Spleen (tissue), 11 donors: ENCODE measurements at regions not wholly inside any gene's neighbourhood (a gene's known extent, or its start where the extent isn't known, plus 50 kb on each side); places are given as distances from the start of the nearest gene placed in this dataset.

Source experiments
- DNase-seq: peaks from one replicate; pipeline ENCODE4 v3.0.0-alpha.2; 2020
- H3K27ac ChIP-seq, 8 donors: fragments of 200-600 bp; sonication (generic) in 7 of 8; 1 replicate in 4 of 8; 2 replicates in 4 of 8; pipeline versions ENCODE4 v1.5.0 to v1.8.0; 2016 to 2021; ENCODE audit warnings: inconsistent platforms in 4 of 8, mild to moderate bottlenecking in 4 of 8, moderate library complexity in 1 of 8
- H3K27me3 ChIP-seq, 7 donors: fragments of 200-600 bp; sonication (generic) in 6 of 7; replicated peaks in 1 of 7; 1 replicate in 4 of 7; 2 replicates in 3 of 7; pipeline versions ENCODE4 v1.5.0 to v1.8.0; 2016 to 2021; ENCODE audit warnings: inconsistent platforms in 3 of 7, mild to moderate bottlenecking in 1 of 7
- H3K36me3 ChIP-seq, 6 donors: fragments of 200-600 bp; sonication (generic) in 5 of 6; 1 replicate in 4 of 6; 2 replicates in 2 of 6; pipeline versions ENCODE4 v1.5.0 to v1.8.0; 2016 to 2021; ENCODE audit warnings: inconsistent platforms in 2 of 6
- H3K4me1 ChIP-seq, 6 donors: fragments of 200-600 bp; sonication (generic) in 5 of 6; 1 replicate in 3 of 6; 2 replicates in 3 of 6; pipeline versions ENCODE4 v1.5.0 to v1.8.0; 2016 to 2021; ENCODE audit warnings: inconsistent platforms in 3 of 6
- H3K4me3 ChIP-seq, 8 donors: fragments of 200-600 bp; sonication (generic) in 7 of 8; 1 replicate in 4 of 8; 2 replicates in 4 of 8; pipeline versions ENCODE4 v1.5.0 to v1.8.0; 2016 to 2021; ENCODE audit warnings: inconsistent platforms in 4 of 8, mild to moderate bottlenecking in 4 of 8, moderate library complexity in 2 of 8
- H3K9me3 ChIP-seq, 8 donors: fragments of 200-600 bp; sonication (generic) in 7 of 8; 1 replicate in 4 of 8; 2 replicates in 4 of 8; pipeline versions ENCODE4 v1.5.0 to v1.8.0; 2016 to 2021; ENCODE audit warnings: inconsistent platforms in 4 of 8
- POLR2A ChIP-seq, 3 donors: fragments of 450-650 bp; IDR thresholded peaks; one replicate each; pipeline ENCODE4 v1.5.1; 2017; ENCODE audit warnings: antibody characterized with exemption in 3 of 3, mild to moderate bottlenecking in 1 of 3
- POLR2AphosphoS5 ChIP-seq, 3 donors: sonication (generic); formaldehyde crosslinking; IDR thresholded peaks; one replicate each; pipeline ENCODE4 v1.5.1; 2017; ENCODE audit warnings: antibody characterized with exemption in 3 of 3
- WGBS, 5 donors: extraction: QIAGEN DNeasy Blood & Tissue Kit in 3 of 5; methylation state at CpG; one replicate each; pipeline versions ENCODE4 v1.1.5 to v1.1.7; 2013 to 2018; 5-methylcytosine and 5-hydroxymethylcytosine counted together
- intact Hi-C: fragments of 100-400 bp; cut with DNase I; formaldehyde crosslinking; loops from one replicate; pipeline ENCODE4 v1.15.0; 2023; ENCODE audit warnings: low total_unique reads
- TF ChIP-seq, protein P1 (sequence below), 11 experiments: fragments of 200-600 bp in 7 of 11; fragments of 450-650 bp in 4 of 11; sonication (generic) in 4 of 11; IDR thresholded peaks in 8 of 11; conservative IDR thresholded peaks in 3 of 11; 1 replicate in 7 of 11; 2 replicates in 4 of 11; pipeline versions ENCODE4 v1.4.0 to v1.8.0; 2016 to 2021; ENCODE audit warnings: antibody characterized with exemption in 11 of 11, inconsistent platforms in 4 of 11, mild to moderate bottlenecking in 1 of 11
- donor health status: healthy with polysubstance abuse.
- donor health status: DM: no; HTN: no; CAD: no; lungs with moderate emphysema.
- donor health status: DM: no; HTN: no; CAD: no.
- donor health status: Bipolar disorder and iron deficiency.
- donor health status: healthy.
- donor health status: DM: no; HTN: no; CAD: no.
- donor health status: DM: yes; HTN: yes; CAD: no.

- no peaks in the 10 kb centered on the region for H3K9me3 ChIP-seq
- intact Hi-C loops = no loop called here
- H3K4me1 ChIP-seq = no peaks in the 10 kb centered on the region
- H3K4me3 ChIP-seq = no peak overlapping the region
- TF ChIP-seq POLR2A (IDR thresholded peaks at IDR 0.05) (no peak), POLR2AphosphoS5 (IDR thresholded peaks at IDR 0.05) (no peak)
- TF ChIP-seq, protein P1, sequence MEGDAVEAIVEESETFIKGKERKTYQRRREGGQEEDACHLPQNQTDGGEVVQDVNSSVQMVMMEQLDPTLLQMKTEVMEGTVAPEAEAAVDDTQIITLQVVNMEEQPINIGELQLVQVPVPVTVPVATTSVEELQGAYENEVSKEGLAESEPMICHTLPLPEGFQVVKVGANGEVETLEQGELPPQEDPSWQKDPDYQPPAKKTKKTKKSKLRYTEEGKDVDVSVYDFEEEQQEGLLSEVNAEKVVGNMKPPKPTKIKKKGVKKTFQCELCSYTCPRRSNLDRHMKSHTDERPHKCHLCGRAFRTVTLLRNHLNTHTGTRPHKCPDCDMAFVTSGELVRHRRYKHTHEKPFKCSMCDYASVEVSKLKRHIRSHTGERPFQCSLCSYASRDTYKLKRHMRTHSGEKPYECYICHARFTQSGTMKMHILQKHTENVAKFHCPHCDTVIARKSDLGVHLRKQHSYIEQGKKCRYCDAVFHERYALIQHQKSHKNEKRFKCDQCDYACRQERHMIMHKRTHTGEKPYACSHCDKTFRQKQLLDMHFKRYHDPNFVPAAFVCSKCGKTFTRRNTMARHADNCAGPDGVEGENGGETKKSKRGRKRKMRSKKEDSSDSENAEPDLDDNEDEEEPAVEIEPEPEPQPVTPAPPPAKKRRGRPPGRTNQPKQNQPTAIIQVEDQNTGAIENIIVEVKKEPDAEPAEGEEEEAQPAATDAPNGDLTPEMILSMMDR (IDR thresholded peaks at IDR 0.05 in 8 of 11, conservative IDR thresholded peaks at IDR 0.05 in 3 of 11) = no peak
- 67 to 81% (median 78%) methylated on average over 4 of the region's 4 CpGs for WGBS, 5 donors
- no peak overlapping the region for H3K27ac ChIP-seq
- no peaks in the 10 kb centered on the region for H3K36me3 ChIP-seq
- DNase-seq = no peak
- H3K27me3 ChIP-seq = peaks cover 0 to 32% (median 0%) of the 10 kb centered on the region in 7 donors
These were observed 78.3 kb upstream of the SRSF6 start for GRCh38 chr20:43379239-43379917.

DNA sequence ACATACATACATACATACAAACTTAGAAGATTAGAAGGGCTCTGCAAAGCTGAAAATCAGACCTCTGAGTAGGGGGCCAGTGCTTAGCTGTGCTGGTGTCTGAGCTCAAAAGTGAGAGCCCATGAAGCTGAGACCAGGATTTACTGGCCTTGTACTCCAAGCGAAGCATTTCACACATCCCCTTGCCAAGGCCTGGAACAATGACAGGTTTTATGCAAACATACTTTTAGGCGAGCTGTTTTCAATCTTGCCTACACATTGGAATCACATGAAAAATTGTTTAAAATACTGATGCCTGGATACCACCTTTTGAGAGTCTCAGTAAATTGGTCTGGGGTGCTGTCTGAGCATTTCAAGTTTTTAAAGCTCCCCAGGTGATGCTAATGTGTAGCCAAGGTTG, 80.9 kb upstream of the SRSF6 start:
- H3K36me3 ChIP-seq = no peaks in the 10 kb centered on the region
- intact Hi-C loops = no loop called here
- no peaks in the 10 kb centered on the region for H3K9me3 ChIP-seq
- H3K27me3 ChIP-seq = peaks cover 0 to 22% (median 0%) of the 10 kb centered on the region in 7 donors
- no peaks in the 10 kb centered on the region for H3K4me1 ChIP-seq
- no peak for DNase-seq
- H3K27ac ChIP-seq = no peak overlapping the region
- no peak overlapping the region for H3K4me3 ChIP-seq
- 77 to 90% (median 86%) methylated on average over 2 of the region's 2 CpGs for WGBS, 5 donors
- TF ChIP-seq, protein P1 (IDR thresholded peaks at IDR 0.05 in 8 of 11, conservative IDR thresholded peaks at IDR 0.05 in 3 of 11) = no peak
- TF ChIP-seq POLR2A (IDR thresholded peaks at IDR 0.05) = no peak
- TF ChIP-seq POLR2AphosphoS5 (IDR thresholded peaks at IDR 0.05) = no peak

DNA sequence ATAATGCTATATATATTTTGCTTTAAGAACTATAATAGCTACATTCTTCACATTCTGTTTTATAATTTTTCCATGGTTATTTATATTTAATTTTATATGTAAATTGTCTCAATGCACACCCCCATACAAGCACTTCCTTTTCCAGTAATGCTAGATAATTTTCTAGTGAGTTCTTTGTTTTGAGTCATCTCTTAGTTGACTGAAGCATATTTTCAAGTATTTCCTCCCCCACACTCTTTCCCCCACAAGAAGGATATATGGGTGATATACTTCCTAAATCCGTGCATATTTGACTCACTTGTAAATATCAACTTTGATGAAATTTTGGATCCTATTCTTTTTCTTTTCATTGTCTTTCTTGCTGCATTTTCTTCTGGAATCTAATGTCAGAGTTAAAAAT, 82.1 kb upstream of the SRSF6 start:
- WGBS, 5 donors = 22 to 42% (median 39%) methylated on average over 1 of the region's 1 CpG
- intact Hi-C loops = no loop called here
- H3K27me3 ChIP-seq = peaks cover 0 to 22% (median 0%) of the 10 kb centered on the region in 7 donors
- TF ChIP-seq POLR2A (IDR thresholded peaks at IDR 0.05) (no peak), POLR2AphosphoS5 (IDR thresholded peaks at IDR 0.05) (no peak)
- TF ChIP-seq, protein P1 (IDR thresholded peaks at IDR 0.05 in 8 of 11, conservative IDR thresholded peaks at IDR 0.05 in 3 of 11) = no peak
- H3K27ac ChIP-seq = no peak overlapping the region
- no peaks in the 10 kb centered on the region for H3K36me3 ChIP-seq
- no peaks in the 10 kb centered on the region for H3K9me3 ChIP-seq
- H3K4me3 ChIP-seq = no peak overlapping the region
- no peaks in the 10 kb centered on the region for H3K4me1 ChIP-seq
- no peak for DNase-seq

- TF ChIP-seq POLR2A (IDR thresholded peaks at IDR 0.05) = no peak
- TF ChIP-seq, protein P1 (IDR thresholded peaks at IDR 0.05 in 8 of 11, conservative IDR thresholded peaks at IDR 0.05 in 3 of 11) = no peak
- TF ChIP-seq POLR2AphosphoS5 (IDR thresholded peaks at IDR 0.05) = no peak
- H3K27ac ChIP-seq = no peak overlapping the region
- 56 to 83% (median 74%) methylated on average over 5 of the region's 5 CpGs for WGBS, 5 donors
- H3K4me3 ChIP-seq = no peak overlapping the region
- no peaks in the 10 kb centered on the region for H3K36me3 ChIP-seq
- intact Hi-C loops = no loop called here
- H3K4me1 ChIP-seq = no peaks in the 10 kb centered on the region
- H3K27me3 ChIP-seq = peaks cover 0 to 4% (median 0%) of the 10 kb centered on the region in 7 donors
- H3K9me3 ChIP-seq = no peaks in the 10 kb centered on the region
- DNase-seq = no peak
These were observed 85.6 kb upstream of the SRSF6 start for GRCh38 chr20:43372051-43372450.
